Neural crest cell (in vitro differentiated cells): ENCODE measurements at regions not wholly inside any gene's neighbourhood (a gene's known extent, or its start where the extent isn't known, plus 50 kb on each side); places are given as distances from the start of the nearest gene placed in this dataset.

Source experiments
- DNase-seq: peaks from one replicate; pipeline ENCODE4 v3.0.0; 2021; ENCODE audit warnings: low read depth, mixed read lengths, low spot score
- H3K27ac Mint-ChIP-seq: one replicate; pipeline ENCODE4 v1.8.0; 2021; ENCODE audit warnings: mild to moderate bottlenecking, mixed read lengths; ENCODE audit not compliant: unreplicated experiment
- H3K27me3 Mint-ChIP-seq: 2 replicates; pipeline ENCODE4 v1.8.0; 2021; ENCODE audit warnings: low read depth, mild to moderate bottlenecking, mixed read lengths
- H3K36me3 Mint-ChIP-seq: 2 replicates; pipeline ENCODE4 v1.8.0; 2021; ENCODE audit warnings: low read depth, mild to moderate bottlenecking, mixed read lengths
- H3K4me1 Mint-ChIP-seq: 2 replicates; pipeline ENCODE4 v1.8.0; 2021; ENCODE audit warnings: mixed read lengths
- H3K4me3 Mint-ChIP-seq: one replicate; pipeline ENCODE4 v1.8.0; 2021; ENCODE audit warnings: mild to moderate bottlenecking, mixed read lengths
- H3K9me3 Mint-ChIP-seq: 2 replicates; pipeline ENCODE4 v1.8.0; 2021; ENCODE audit warnings: mixed read lengths
- TF ChIP-seq, protein P1 (sequence below): fragments of 200-600 bp; sonication (generic); conservative IDR thresholded peaks from 2 replicates; pipeline ENCODE4 v1.5.0; 2021; ENCODE audit warnings: antibody characterized with exemption, mild to moderate bottlenecking

DNA sequence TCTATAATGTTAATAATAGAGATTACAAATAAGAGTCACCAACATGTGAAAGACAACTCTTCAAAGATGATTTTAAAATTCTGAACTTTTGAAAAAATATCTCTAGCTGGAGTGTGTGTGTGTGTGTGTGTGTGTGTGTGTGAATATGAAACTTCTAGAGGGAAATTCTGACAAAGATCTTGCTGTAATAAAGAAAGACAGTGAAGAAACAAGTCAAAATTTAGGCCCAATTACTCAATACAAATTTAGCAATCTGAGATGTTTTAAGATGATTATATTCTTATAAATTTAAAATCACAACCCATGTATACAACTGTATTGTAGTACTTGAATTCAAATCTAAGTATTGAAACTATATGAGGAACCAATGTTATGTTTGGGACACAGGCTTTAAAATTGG is 57.2 kb upstream of the UGP2 start:
- H3K27ac Mint-ChIP-seq: no peak overlapping the region
- no peaks in the 10 kb centered on the region for H3K27me3 Mint-ChIP-seq
- H3K4me1 Mint-ChIP-seq: peaks cover 10% of the 10 kb centered on the region
- H3K36me3 Mint-ChIP-seq: no peaks in the 10 kb centered on the region
- H3K4me3 Mint-ChIP-seq: no peak overlapping the region
- DNase-seq: no peak
- H3K9me3 Mint-ChIP-seq: no peaks in the 10 kb centered on the region
- TF ChIP-seq, protein P1, sequence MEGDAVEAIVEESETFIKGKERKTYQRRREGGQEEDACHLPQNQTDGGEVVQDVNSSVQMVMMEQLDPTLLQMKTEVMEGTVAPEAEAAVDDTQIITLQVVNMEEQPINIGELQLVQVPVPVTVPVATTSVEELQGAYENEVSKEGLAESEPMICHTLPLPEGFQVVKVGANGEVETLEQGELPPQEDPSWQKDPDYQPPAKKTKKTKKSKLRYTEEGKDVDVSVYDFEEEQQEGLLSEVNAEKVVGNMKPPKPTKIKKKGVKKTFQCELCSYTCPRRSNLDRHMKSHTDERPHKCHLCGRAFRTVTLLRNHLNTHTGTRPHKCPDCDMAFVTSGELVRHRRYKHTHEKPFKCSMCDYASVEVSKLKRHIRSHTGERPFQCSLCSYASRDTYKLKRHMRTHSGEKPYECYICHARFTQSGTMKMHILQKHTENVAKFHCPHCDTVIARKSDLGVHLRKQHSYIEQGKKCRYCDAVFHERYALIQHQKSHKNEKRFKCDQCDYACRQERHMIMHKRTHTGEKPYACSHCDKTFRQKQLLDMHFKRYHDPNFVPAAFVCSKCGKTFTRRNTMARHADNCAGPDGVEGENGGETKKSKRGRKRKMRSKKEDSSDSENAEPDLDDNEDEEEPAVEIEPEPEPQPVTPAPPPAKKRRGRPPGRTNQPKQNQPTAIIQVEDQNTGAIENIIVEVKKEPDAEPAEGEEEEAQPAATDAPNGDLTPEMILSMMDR: no peak

DNA sequence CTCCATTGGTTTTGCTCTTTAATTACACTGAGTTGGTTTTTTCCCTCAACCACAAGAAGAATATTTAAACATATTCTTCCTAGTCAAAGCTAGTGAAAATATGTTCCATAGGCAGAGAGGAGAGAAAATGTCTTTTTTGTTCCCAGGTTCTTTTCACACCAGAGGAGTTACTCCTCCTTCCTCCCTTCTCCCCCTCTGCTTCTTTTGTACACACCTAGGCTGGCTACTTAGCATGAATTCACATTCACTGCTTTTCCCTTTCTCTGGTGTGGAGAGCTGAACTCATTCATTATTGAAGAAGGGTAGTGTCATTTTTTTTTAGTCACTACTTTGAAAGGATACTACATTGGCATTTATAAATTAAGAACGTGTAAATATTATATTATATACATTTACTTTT is 56.6 kb upstream of the UGP2 start:
- TF ChIP-seq, protein P1: no peak
- Mint-ChIP-seq H3K27me3 (no peaks in the 10 kb centered on the region), H3K27ac (no peak overlapping the region), H3K4me1 (peaks cover 10% of the 10 kb centered on the region), H3K36me3 (no peaks in the 10 kb centered on the region), H3K9me3 (no peaks in the 10 kb centered on the region), H3K4me3 (no peak overlapping the region)
- no peak for DNase-seq

GRCh38 chr2:63786471-63786870 is 55.2 kb upstream of the UGP2 start:
- Mint-ChIP-seq H3K36me3 (no peaks in the 10 kb centered on the region), H3K4me1 (no peaks in the 10 kb centered on the region), H3K27me3 (no peaks in the 10 kb centered on the region), H3K27ac (no peak overlapping the region), H3K4me3 (no peak overlapping the region), H3K9me3 (no peaks in the 10 kb centered on the region)
- no peak for DNase-seq
- TF ChIP-seq, protein P1: no peak

GRCh38 chr2:63788071-63788470 is 53.6 kb upstream of the UGP2 start:
- H3K36me3 Mint-ChIP-seq: no peaks in the 10 kb centered on the region
- no peaks in the 10 kb centered on the region for H3K27me3 Mint-ChIP-seq
- TF ChIP-seq, protein P1: no peak
- H3K4me3 Mint-ChIP-seq: no peak overlapping the region
- H3K9me3 Mint-ChIP-seq: peaks cover 2% of the 10 kb centered on the region
- no peak overlapping the region for H3K27ac Mint-ChIP-seq
- no peaks in the 10 kb centered on the region for H3K4me1 Mint-ChIP-seq
- no peak for DNase-seq

DNA sequence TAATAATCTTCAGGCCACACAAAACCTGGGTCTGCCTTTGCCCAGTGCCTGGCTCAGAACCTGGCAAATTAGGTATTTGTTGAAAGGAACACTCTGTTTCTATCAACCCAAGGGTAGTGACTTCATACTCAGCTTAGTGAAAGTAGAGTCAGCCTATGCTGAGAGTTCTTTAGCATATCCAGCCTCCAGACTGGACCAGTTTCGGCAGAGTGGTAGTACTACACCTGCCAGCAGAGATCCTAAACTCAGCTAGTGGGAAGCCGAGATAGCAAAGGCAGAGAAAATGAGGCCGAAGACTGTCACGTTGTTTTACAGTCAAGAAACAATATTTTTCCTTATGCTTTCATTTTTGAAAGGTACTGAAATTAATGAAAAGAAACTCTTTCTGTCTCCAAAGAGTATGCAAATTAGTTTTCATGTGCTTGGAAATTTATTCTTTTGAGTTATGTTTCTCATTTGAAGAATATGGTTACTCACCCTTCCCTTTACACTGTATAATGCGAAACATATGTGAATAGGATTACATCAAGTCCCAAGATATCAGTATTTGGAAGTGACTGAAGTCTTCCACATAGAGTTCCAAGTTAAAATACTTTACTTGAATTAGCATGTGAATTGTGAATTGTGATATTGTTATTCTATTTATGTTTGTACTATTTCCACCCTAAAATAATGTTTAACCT is 52.2 kb upstream of the UGP2 start:
- Mint-ChIP-seq H3K4me1 (no peaks in the 10 kb centered on the region), H3K36me3 (no peaks in the 10 kb centered on the region), H3K27me3 (no peaks in the 10 kb centered on the region), H3K4me3 (no peak overlapping the region), H3K9me3 (peaks cover 2% of the 10 kb centered on the region), H3K27ac (no peak overlapping the region)
- TF ChIP-seq, protein P1: no peak
- DNase-seq: no peak
